ENCODE measurements at regions not wholly inside any gene's neighbourhood (a gene's known extent, or its start where the extent isn't known, plus 50 kb on each side); places are given as distances from the start of the nearest gene placed in this dataset.

DNA sequence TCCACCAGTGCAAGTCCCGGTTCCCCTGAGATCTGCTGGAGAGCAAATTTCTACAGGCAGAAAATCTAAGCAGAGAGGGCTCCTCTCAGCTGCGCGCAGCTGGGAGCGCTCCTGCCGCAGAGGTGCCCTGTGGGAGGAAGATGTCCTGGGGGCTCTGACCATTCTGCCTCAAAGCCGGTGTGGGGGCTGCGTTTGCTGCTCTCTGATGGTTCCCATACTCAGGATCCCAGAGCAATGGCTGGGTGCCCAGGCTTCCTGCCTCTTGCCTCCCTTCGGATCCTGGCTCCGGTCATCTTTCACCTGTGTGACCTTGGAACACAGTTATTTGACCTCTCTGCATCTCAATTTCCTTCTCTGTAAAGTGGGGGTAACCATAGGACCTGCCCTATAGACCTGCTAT, 434.2 kb downstream of the ZNF521 start:
- DNase-seq: no peak
- Histone ChIP-seq H2AFZ (ENCODE audit: insufficient read depth, low read length, poor library complexity) (no peak overlapping the region), H3K4me1 (ENCODE audit: control insufficient read depth in 1 of 2, insufficient read depth in 2 of 2, low read length in 2 of 2) (no peaks in the 10 kb centered on the region), H2AK5ac (ENCODE audit: low read length) (no peak overlapping the region), H2BK120ac (ENCODE audit: insufficient read depth, low read length, poor library complexity) (no peak overlapping the region), H4K8ac (ENCODE audit: low read depth, low read length) (no peak overlapping the region), H3K4me2 (ENCODE audit: low read length) (no peak overlapping the region), H3K4me3 (ENCODE audit: low read depth, low read length) (no peak overlapping the region), H4K12ac (ENCODE audit: low read depth, low read length) (no peak overlapping the region), H3K27ac (ENCODE audit: low read depth, low read length) (no peak overlapping the region), H3K9me3 (ENCODE audit: insufficient read depth, low read depth, low read length) (no peaks in the 10 kb centered on the region), H3K9ac (ENCODE audit: low read length) (no peak overlapping the region), H3K79me1 (ENCODE audit: low read length) (no peaks in the 10 kb centered on the region), H3K36me3 (ENCODE audit: control insufficient read depth in 1 of 2, insufficient read depth in 2 of 2, low read length in 2 of 2) (no peaks in the 10 kb centered on the region), H3K18ac (ENCODE audit: low read length) (no peak overlapping the region), H3K27me3 (ENCODE audit: insufficient read depth, low read length) (no peaks in the 10 kb centered on the region), H4K91ac (ENCODE audit: low read depth, low read length) (no peak overlapping the region), H2BK5ac (ENCODE audit: low read depth, low read length, poor library complexity) (no peak overlapping the region), H3K14ac (ENCODE audit: low read length) (no peak overlapping the region), H3K23ac (ENCODE audit: low read length) (no peak overlapping the region), H3K4ac (ENCODE audit: low read depth, low read length) (no peak overlapping the region), H2BK12ac (ENCODE audit: low read length) (no peak overlapping the region), H3K79me2 (ENCODE audit: control insufficient read depth, insufficient read depth, low read length, poor library complexity) (no peaks in the 10 kb centered on the region)
- WGBS (ENCODE audit: extremely low coverage, insufficient coverage, insufficient read length): no CpG with 5 or more reads among the region's 9 CpGs

DNA sequence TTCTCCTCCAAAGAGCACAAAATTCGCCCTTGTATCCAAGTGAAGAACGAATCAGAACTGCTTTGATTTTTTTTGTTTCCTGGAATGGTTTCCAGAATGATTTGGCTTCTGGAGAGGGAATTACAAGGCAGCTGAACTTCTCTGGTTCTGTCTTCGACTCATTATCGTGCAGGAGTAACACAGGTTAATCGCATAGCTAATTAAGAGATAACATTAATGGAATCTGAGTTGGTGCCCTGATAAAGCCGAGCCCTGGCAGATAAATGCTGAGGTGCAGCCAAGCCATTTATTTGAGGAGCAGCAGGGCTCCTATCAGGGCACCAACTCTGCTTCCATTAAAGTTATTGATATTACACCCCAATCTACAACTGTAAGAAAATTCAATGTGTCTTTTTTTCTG, 433.7 kb downstream of the ZNF521 start:
- Histone ChIP-seq H3K79me1 (ENCODE audit: low read length) (no peaks in the 10 kb centered on the region), H3K27me3 (ENCODE audit: insufficient read depth, low read length) (no peaks in the 10 kb centered on the region), H3K4me1 (ENCODE audit: control insufficient read depth in 1 of 2, insufficient read depth in 2 of 2, low read length in 2 of 2) (no peaks in the 10 kb centered on the region), H2BK12ac (ENCODE audit: low read length) (no peak overlapping the region), H3K4ac (ENCODE audit: low read depth, low read length) (no peak overlapping the region), H4K8ac (ENCODE audit: low read depth, low read length) (no peak overlapping the region), H2AFZ (ENCODE audit: insufficient read depth, low read length, poor library complexity) (no peak overlapping the region), H3K23ac (ENCODE audit: low read length) (no peak overlapping the region), H3K4me3 (ENCODE audit: low read depth, low read length) (no peak overlapping the region), H3K9me3 (ENCODE audit: insufficient read depth, low read depth, low read length) (no peaks in the 10 kb centered on the region), H3K79me2 (ENCODE audit: control insufficient read depth, insufficient read depth, low read length, poor library complexity) (no peaks in the 10 kb centered on the region), H3K36me3 (ENCODE audit: control insufficient read depth in 1 of 2, insufficient read depth in 2 of 2, low read length in 2 of 2) (no peaks in the 10 kb centered on the region), H3K4me2 (ENCODE audit: low read length) (no peak overlapping the region), H3K27ac (ENCODE audit: low read depth, low read length) (no peak overlapping the region), H3K9ac (ENCODE audit: low read length) (no peak overlapping the region), H3K14ac (ENCODE audit: low read length) (no peak overlapping the region), H3K18ac (ENCODE audit: low read length) (no peak overlapping the region), H2BK5ac (ENCODE audit: low read depth, low read length, poor library complexity) (no peak overlapping the region), H4K12ac (ENCODE audit: low read depth, low read length) (no peak overlapping the region), H2BK120ac (ENCODE audit: insufficient read depth, low read length, poor library complexity) (no peak overlapping the region), H4K91ac (ENCODE audit: low read depth, low read length) (no peak overlapping the region), H2AK5ac (ENCODE audit: low read length) (no peak overlapping the region)
- no CpG with 5 or more reads among the region's 6 CpGs for WGBS (ENCODE audit: extremely low coverage, insufficient coverage, insufficient read length)
- DNase-seq: no peak

DNA sequence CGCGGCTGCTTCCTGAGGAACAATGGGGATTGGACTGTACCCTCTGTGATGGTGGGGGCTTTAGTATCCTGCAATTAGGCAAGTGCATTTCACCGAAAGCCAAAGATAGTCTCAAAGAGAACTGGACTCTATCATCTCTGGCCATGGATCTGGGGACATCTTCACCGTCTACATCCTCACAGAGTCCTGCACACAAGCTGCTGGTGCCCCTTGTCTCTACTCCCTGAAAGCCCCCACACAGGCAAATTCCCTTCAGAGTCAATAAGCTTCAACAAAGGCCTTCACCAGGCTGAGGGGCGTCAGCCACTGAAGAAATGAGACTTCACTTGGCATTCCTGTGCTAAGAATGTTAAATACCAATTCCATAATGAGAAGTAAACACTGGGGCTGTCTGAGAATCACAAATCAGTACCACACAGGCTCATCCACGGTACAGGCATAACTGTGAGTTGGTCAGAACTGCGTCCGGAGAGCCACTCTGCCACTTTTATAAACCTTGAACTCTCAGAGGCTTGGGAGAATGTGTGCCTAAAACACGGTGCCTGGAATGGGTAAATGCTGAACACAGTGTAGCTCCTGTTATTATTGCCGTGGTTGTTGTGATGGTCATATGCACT, 432.7 kb downstream of the ZNF521 start:
- H3K27me3 ChIP-seq (ENCODE audit: insufficient read depth, low read length): no peaks in the 10 kb centered on the region
- no peak overlapping the region for H3K4me2 ChIP-seq (ENCODE audit: low read length)
- no peak overlapping the region for H2BK5ac ChIP-seq (ENCODE audit: low read depth, low read length, poor library complexity)
- no peak overlapping the region for H2AK5ac ChIP-seq (ENCODE audit: low read length)
- H2AFZ ChIP-seq (ENCODE audit: insufficient read depth, low read length, poor library complexity): peak overlapping the region; percentile 33
- H3K23ac ChIP-seq (ENCODE audit: low read length): no peak overlapping the region
- H4K12ac ChIP-seq (ENCODE audit: low read depth, low read length): no peak overlapping the region
- no peaks in the 10 kb centered on the region for H3K9me3 ChIP-seq (ENCODE audit: insufficient read depth, low read depth, low read length)
- DNase-seq: no peak
- no peak overlapping the region for H3K4me3 ChIP-seq (ENCODE audit: low read depth, low read length)
- H3K79me1 ChIP-seq (ENCODE audit: low read length): no peaks in the 10 kb centered on the region
- H3K27ac ChIP-seq (ENCODE audit: low read depth, low read length): no peak overlapping the region
- no peak overlapping the region for H3K14ac ChIP-seq (ENCODE audit: low read length)
- H2BK120ac ChIP-seq (ENCODE audit: insufficient read depth, low read length, poor library complexity): no peak overlapping the region
- no CpG with 5 or more reads among the region's 10 CpGs for WGBS (ENCODE audit: extremely low coverage, insufficient coverage, insufficient read length)
- H2BK12ac ChIP-seq (ENCODE audit: low read length): no peak overlapping the region
- H3K9ac ChIP-seq (ENCODE audit: low read length): no peak overlapping the region
- H3K79me2 ChIP-seq (ENCODE audit: control insufficient read depth, insufficient read depth, low read length, poor library complexity): no peaks in the 10 kb centered on the region
- no peaks in the 10 kb centered on the region for H3K36me3 ChIP-seq (ENCODE audit: control insufficient read depth in 1 of 2, insufficient read depth in 2 of 2, low read length in 2 of 2)
- H3K4me1 ChIP-seq (ENCODE audit: control insufficient read depth in 1 of 2, insufficient read depth in 2 of 2, low read length in 2 of 2): no peaks in the 10 kb centered on the region
- no peak overlapping the region for H3K18ac ChIP-seq (ENCODE audit: low read length)
- H4K8ac ChIP-seq (ENCODE audit: low read depth, low read length): no peak overlapping the region
- H3K4ac ChIP-seq (ENCODE audit: low read depth, low read length): no peak overlapping the region
- no peak overlapping the region for H4K91ac ChIP-seq (ENCODE audit: low read depth, low read length)

DNA sequence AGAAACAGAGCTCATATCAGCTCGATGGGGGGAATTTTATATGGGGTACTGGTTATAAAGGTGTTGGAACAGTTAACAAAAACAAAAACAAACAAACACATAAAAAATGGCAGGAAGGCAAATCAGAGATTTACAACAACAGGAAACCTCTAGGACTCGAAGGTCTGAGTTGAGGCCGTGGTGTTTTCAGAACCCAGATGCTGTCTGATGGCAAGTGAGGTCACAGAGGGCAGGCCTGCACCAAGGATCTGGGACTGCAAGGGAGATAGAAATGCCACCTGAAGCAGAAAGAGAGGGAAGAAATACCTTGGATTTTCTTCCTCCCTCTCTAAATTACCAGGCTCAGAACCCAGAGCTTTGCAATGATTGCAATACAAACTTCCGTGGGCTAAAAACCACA, 429.5 kb downstream of the ZNF521 start:
- no CpG with 5 or more reads among the region's 4 CpGs for WGBS (ENCODE audit: extremely low coverage, insufficient coverage, insufficient read length)
- no peak for DNase-seq
- H3K4ac ChIP-seq (ENCODE audit: low read depth, low read length): no peak overlapping the region
- no peaks in the 10 kb centered on the region for H3K79me2 ChIP-seq (ENCODE audit: control insufficient read depth, insufficient read depth, low read length, poor library complexity)
- no peak overlapping the region for H2BK120ac ChIP-seq (ENCODE audit: insufficient read depth, low read length, poor library complexity)
- H2BK5ac ChIP-seq (ENCODE audit: low read depth, low read length, poor library complexity): no peak overlapping the region
- H3K4me2 ChIP-seq (ENCODE audit: low read length): no peak overlapping the region
- no peak overlapping the region for H4K91ac ChIP-seq (ENCODE audit: low read depth, low read length)
- no peak overlapping the region for H3K23ac ChIP-seq (ENCODE audit: low read length)
- no peak overlapping the region for H3K14ac ChIP-seq (ENCODE audit: low read length)
- no peak overlapping the region for H2AK5ac ChIP-seq (ENCODE audit: low read length)
- no peaks in the 10 kb centered on the region for H3K27me3 ChIP-seq (ENCODE audit: insufficient read depth, low read length)
- no peak overlapping the region for H3K27ac ChIP-seq (ENCODE audit: low read depth, low read length)
- H3K4me1 ChIP-seq (ENCODE audit: control insufficient read depth in 1 of 2, insufficient read depth in 2 of 2, low read length in 2 of 2): no peaks in the 10 kb centered on the region
- no peaks in the 10 kb centered on the region for H3K79me1 ChIP-seq (ENCODE audit: low read length)
- H4K12ac ChIP-seq (ENCODE audit: low read depth, low read length): no peak overlapping the region
- H3K4me3 ChIP-seq (ENCODE audit: low read depth, low read length): no peak overlapping the region
- no peak overlapping the region for H4K8ac ChIP-seq (ENCODE audit: low read depth, low read length)
- no peak overlapping the region for H3K18ac ChIP-seq (ENCODE audit: low read length)
- no peaks in the 10 kb centered on the region for H3K36me3 ChIP-seq (ENCODE audit: control insufficient read depth in 1 of 2, insufficient read depth in 2 of 2, low read length in 2 of 2)
- no peak overlapping the region for H2BK12ac ChIP-seq (ENCODE audit: low read length)
- H3K9ac ChIP-seq (ENCODE audit: low read length): no peak overlapping the region
- H3K9me3 ChIP-seq (ENCODE audit: insufficient read depth, low read depth, low read length): no peaks in the 10 kb centered on the region
- no peak overlapping the region for H2AFZ ChIP-seq (ENCODE audit: insufficient read depth, low read length, poor library complexity)
